Activated B cell treated with CpG ODN at 0.5 μM for 24 hours (primary cell): ENCODE measurements at regions not wholly inside any gene's neighbourhood (a gene's known extent, or its start where the extent isn't known, plus 50 kb on each side); places are given as distances from the start of the nearest gene placed in this dataset.

ENCODE experiments used
- ATAC-seq: fragments of 200-7000 bp; cut with Tn5 transposase; one replicate; pipeline ENCODE4 v1.10.0; 2021; ENCODE audit warnings: low read depth, mild to moderate bottlenecking, moderate library complexity
- CTCF ChIA-PET: fragments of 350-600 bp; sonication (Branson Sonifier 250); formaldehyde crosslinking; loops from one replicate; lab custom pipeline; 2021; ENCODE audit warnings: antibody characterized with exemption; lab: Charles Lee
- POLR2A ChIA-PET: fragments of 350-600 bp; sonication (Branson Sonifier 250); formaldehyde crosslinking; loops from one replicate; lab custom pipeline; 2021; ENCODE audit warnings: antibody characterized with exemption; lab: Charles Lee
- DNase-seq: peaks from one replicate; pipeline ENCODE4 v3.0.0; 2022
- H3K27ac Mint-ChIP-seq: one replicate; pipeline ENCODE4 v1.8.0; 2020; ENCODE audit warnings: mixed read lengths
- H3K27me3 Mint-ChIP-seq: one replicate; pipeline ENCODE4 v1.8.0; 2021; ENCODE audit warnings: mixed read lengths
- H3K36me3 Mint-ChIP-seq: one replicate; pipeline ENCODE4 v1.8.0; 2021; ENCODE audit warnings: low read depth, mixed read lengths
- H3K4me1 Mint-ChIP-seq: one replicate; pipeline ENCODE4 v1.8.0; 2021; ENCODE audit warnings: mixed read lengths
- H3K4me3 Mint-ChIP-seq: one replicate; pipeline ENCODE4 v1.8.0; 2020; ENCODE audit warnings: mild to moderate bottlenecking, mixed read lengths
- H3K9me3 Mint-ChIP-seq: one replicate; pipeline ENCODE4 v1.8.0; 2020; ENCODE audit warnings: mixed read lengths
- intact Hi-C: fragments of 100-400 bp; cut with micrococcal nuclease; formaldehyde crosslinking; loops from one replicate; pipeline ENCODE4 v1.15.1; 2024
- TF ChIP-seq, protein P1 (sequence below): fragments of 200-600 bp; IDR thresholded peaks from one replicate; pipeline ENCODE4 v1.8.0; 2022; ENCODE audit warnings: antibody characterized with exemption, mild to moderate bottlenecking

DNA sequence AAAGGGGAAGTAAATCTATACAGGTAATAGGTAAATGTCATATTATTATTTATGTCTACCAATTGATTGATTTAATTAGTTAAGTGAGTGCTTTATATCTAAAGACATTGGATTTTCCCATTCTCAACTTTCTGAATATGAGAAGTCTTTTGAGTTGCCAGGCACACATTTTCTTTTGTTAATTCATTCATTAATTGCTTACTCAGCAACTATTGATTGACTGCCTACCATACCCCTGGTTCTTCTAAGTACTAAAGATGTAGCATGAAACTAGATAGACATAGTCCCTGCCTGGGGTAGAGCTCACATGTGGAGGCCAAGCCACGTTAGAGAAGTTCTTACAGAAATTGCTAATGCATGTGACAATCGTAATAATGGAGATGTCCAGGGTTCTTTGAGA is 253.1 kb upstream of the LYZL1 start:
- Mint-ChIP-seq H3K27me3 (no peaks in the 10 kb centered on the region), H3K9me3 (no peaks in the 10 kb centered on the region), H3K4me1 (no peaks in the 10 kb centered on the region), H3K27ac (no peak overlapping the region), H3K36me3 (no peaks in the 10 kb centered on the region), H3K4me3 (no peak overlapping the region)
- CTCF ChIA-PET = no interaction called here
- POLR2A ChIA-PET = no interaction called here
- no peak for ATAC-seq
- intact Hi-C loops = no loop called here
- DNase-seq = no peak
- TF ChIP-seq, protein P1, sequence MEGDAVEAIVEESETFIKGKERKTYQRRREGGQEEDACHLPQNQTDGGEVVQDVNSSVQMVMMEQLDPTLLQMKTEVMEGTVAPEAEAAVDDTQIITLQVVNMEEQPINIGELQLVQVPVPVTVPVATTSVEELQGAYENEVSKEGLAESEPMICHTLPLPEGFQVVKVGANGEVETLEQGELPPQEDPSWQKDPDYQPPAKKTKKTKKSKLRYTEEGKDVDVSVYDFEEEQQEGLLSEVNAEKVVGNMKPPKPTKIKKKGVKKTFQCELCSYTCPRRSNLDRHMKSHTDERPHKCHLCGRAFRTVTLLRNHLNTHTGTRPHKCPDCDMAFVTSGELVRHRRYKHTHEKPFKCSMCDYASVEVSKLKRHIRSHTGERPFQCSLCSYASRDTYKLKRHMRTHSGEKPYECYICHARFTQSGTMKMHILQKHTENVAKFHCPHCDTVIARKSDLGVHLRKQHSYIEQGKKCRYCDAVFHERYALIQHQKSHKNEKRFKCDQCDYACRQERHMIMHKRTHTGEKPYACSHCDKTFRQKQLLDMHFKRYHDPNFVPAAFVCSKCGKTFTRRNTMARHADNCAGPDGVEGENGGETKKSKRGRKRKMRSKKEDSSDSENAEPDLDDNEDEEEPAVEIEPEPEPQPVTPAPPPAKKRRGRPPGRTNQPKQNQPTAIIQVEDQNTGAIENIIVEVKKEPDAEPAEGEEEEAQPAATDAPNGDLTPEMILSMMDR = no peak

DNA sequence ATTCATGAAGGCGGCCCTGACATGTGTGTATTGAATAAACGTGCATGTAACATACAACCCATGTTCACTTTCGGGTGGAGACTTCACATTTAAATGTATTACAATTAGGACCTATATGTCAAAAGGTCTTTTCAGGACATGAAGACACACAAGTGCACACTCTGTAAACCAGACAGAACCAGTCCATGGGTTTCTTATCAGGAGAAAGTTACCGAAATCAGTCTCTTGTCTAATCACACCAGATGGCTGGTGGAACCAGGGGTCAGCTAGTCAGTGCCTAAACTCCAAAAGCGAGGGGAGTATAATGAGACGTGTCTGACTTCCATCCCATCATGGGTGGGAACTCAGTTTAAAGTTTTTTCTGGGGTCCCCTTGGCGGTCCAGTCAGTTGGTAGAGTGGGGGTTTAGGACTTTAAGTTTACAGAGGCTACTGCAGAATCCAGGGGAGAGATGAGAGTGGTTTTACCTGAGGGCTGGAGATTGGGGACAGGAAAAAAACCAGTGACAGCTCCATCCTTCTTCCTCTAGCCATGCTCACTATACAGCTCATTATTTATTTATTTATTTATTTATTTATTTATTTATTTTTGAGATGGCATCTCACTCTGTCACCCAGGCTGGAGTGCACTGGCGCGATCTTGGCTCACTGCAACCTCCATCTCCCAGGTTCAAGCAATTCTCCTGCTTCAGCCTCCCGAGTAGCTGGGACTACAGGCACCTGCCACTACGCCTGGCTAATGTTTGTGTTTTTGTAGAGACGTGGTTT is 251.3 kb upstream of the LYZL1 start:
- TF ChIP-seq, protein P1 = no peak
- POLR2A ChIA-PET = no interaction called here
- intact Hi-C loops = no loop called here
- Mint-ChIP-seq H3K4me3 (no peak overlapping the region), H3K27ac (no peak overlapping the region), H3K27me3 (no peaks in the 10 kb centered on the region), H3K9me3 (no peaks in the 10 kb centered on the region), H3K4me1 (no peaks in the 10 kb centered on the region), H3K36me3 (no peaks in the 10 kb centered on the region)
- no peak for ATAC-seq
- CTCF ChIA-PET = no interaction called here
- no peak for DNase-seq

DNA sequence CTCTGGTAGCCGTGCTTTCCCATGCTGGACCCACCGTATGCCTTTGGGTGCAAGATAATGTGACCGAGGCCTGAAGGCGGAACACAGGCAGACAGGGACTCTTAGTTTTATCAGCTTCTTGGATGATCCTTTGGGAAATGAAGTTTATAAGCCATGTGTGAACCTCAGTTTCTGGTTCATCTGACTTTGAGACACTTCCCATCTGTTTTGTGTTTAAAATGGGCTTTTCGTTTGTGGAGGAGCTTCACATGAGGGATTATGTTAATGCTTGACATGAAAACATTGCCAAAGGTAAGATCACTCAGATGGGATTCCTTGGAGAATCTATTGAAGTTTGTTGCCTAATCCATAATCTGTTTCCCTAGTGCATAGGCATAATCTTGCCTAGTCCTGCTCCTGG is 249.8 kb upstream of the LYZL1 start:
- Mint-ChIP-seq H3K9me3 (no peaks in the 10 kb centered on the region), H3K27ac (no peak overlapping the region), H3K4me1 (no peaks in the 10 kb centered on the region), H3K36me3 (no peaks in the 10 kb centered on the region), H3K27me3 (no peaks in the 10 kb centered on the region), H3K4me3 (no peak overlapping the region)
- ChIA-PET POLR2A (no interaction called here), CTCF (no interaction called here)
- TF ChIP-seq, protein P1 = no peak
- intact Hi-C loops = no loop called here
- no peak for ATAC-seq
- DNase-seq = no peak

DNA sequence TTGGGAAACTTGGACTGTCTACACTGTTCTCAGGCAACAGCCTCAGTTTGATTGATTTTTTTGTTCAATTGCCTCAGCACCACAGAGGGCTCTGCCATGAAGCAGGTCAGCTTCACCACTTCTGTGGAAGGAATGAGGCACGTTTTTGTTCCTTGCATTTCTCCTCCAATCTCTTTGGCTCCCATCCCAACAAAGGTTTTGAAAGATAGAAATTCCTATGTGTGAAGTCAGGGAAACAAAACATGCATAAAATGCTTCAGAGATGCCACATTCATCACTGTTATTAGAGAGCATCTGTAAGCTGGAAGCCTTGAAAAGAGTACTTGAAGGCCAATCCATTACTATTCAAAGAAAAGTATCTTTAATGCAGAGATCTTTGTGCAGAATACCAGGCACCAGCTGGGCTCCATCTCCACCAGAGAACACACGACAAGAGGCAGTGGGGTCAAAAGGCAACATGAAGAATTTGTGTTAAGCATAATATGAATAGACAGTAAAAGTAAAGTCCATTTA is 249.1 kb upstream of the LYZL1 start:
- Mint-ChIP-seq H3K27me3 (no peaks in the 10 kb centered on the region), H3K4me1 (no peaks in the 10 kb centered on the region), H3K9me3 (no peaks in the 10 kb centered on the region), H3K36me3 (no peaks in the 10 kb centered on the region), H3K4me3 (no peak overlapping the region), H3K27ac (no peak overlapping the region)
- ChIA-PET POLR2A (no interaction called here), CTCF (no interaction called here)
- DNase-seq (no peak), ATAC-seq (no peak)
- TF ChIP-seq, protein P1 = no peak
- intact Hi-C loops = no loop called here

DNA sequence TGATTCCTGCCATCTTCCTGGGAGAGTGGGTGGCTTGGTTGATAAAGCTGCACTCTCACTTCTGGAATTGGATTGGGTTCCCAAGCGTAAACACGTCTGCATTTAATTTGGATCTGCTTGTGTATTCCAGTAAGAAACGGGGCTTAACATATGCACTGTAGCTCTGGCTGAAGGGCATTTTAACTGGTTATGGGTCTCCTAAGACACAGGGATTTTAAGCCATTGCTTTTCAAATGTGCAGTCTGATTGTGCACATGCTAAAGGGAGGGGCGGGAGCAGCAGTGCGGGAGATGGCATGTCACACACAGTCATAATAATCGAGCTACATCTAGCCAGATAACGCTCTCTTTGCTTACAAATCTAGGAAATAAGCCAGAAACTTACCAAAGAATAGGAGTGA is 247.3 kb upstream of the LYZL1 start:
- Mint-ChIP-seq H3K27ac (no peak overlapping the region), H3K4me3 (no peak overlapping the region), H3K36me3 (no peaks in the 10 kb centered on the region), H3K4me1 (no peaks in the 10 kb centered on the region), H3K9me3 (no peaks in the 10 kb centered on the region), H3K27me3 (no peaks in the 10 kb centered on the region)
- POLR2A ChIA-PET = no interaction called here
- no peak for DNase-seq
- intact Hi-C loops = no loop called here
- TF ChIP-seq, protein P1 = no peak
- no peak for ATAC-seq
- CTCF ChIA-PET = no interaction called here
